Fibroblast of lung (primary cell): ENCODE measurements at regions not wholly inside any gene's neighbourhood (a gene's known extent, or its start where the extent isn't known, plus 50 kb on each side); places are given as distances from the start of the nearest gene placed in this dataset.

ENCODE experiments used
- DNase-seq, 2 donors: peaks; one replicate each; pipeline versions ENCODE4 v3.0.0 to v3.0.0-alpha.2; 2010; ENCODE audit warnings: low read depth in 2 of 2
- H2AFZ ChIP-seq: 2 replicates; pipeline ENCODE4 v1.5.1; 2012; ENCODE audit warnings: low read length, control low read depth, inconsistent platforms
- H3K27ac ChIP-seq: 2 replicates; pipeline ENCODE4 v1.5.1; 2011; ENCODE audit warnings: low read length, control low read depth; ENCODE audit not compliant: insufficient read depth
- H3K27me3 ChIP-seq: 2 replicates; pipeline ENCODE4 v1.5.1; 2011; ENCODE audit warnings: mild to moderate bottlenecking, low read length; ENCODE audit not compliant: control insufficient read depth, insufficient read depth
- H3K36me3 ChIP-seq: 2 replicates; pipeline ENCODE4 v1.5.1; 2011; ENCODE audit warnings: low read length; ENCODE audit not compliant: control insufficient read depth, insufficient read depth
- H3K4me1 ChIP-seq: 2 replicates; pipeline ENCODE4 v1.5.1; 2011; ENCODE audit warnings: low read length; ENCODE audit not compliant: control insufficient read depth, insufficient read depth; ENCODE audit errors: extremely low read depth
- H3K4me2 ChIP-seq: 2 replicates; pipeline ENCODE4 v1.5.1; 2011; ENCODE audit warnings: low read length, control low read depth; ENCODE audit not compliant: insufficient read depth; ENCODE audit errors: extremely low read depth
- H3K4me3 ChIP-seq, 4 experiments: fragments of 200-600 bp in 1 of 4; sonication (generic) in 1 of 4; replicated peaks in 1 of 4; 2 replicates each; pipeline ENCODE4 v1.5.1; 2011 to 2016; ENCODE audit warnings: low read length in 4 of 4, low read depth in 3 of 4, mild to moderate bottlenecking in 3 of 4, control low read depth in 2 of 4, inconsistent platforms in 1 of 4, mixed read lengths in 1 of 4; ENCODE audit not compliant: insufficient read depth in 1 of 4; ENCODE audit errors: control extremely low read depth in 1 of 4
- H3K79me2 ChIP-seq: 2 replicates; pipeline ENCODE4 v1.5.1; 2012; ENCODE audit warnings: mild to moderate bottlenecking, low read length, inconsistent platforms; ENCODE audit not compliant: control insufficient read depth, insufficient read depth
- H3K9ac ChIP-seq: 2 replicates; pipeline ENCODE4 v1.5.1; 2011; ENCODE audit warnings: mild to moderate bottlenecking, low read length, control low read depth; ENCODE audit not compliant: insufficient read depth
- H3K9me3 ChIP-seq: 2 replicates; pipeline ENCODE4 v1.5.1; 2012; ENCODE audit warnings: low read depth, low read length; ENCODE audit not compliant: control insufficient read depth, insufficient read depth
- H4K20me1 ChIP-seq: 2 replicates; pipeline ENCODE4 v1.5.1; 2011; ENCODE audit warnings: low read length; ENCODE audit not compliant: control insufficient read depth, insufficient read depth; ENCODE audit errors: extremely low read depth
- EZH2 ChIP-seq: IDR thresholded peaks from 2 replicates; pipeline ENCODE4 v1.5.1; 2012; ENCODE audit warnings: low read length, control low read depth, mild to moderate bottlenecking; ENCODE audit errors: missing control alignments
- TF ChIP-seq, protein P1 (sequence below), 2 donors: IDR thresholded peaks in 1 of 2; conservative IDR thresholded peaks in 1 of 2; 1 replicate in 1 of 2; 2 replicates in 1 of 2; pipeline ENCODE4 v1.5.1; 2011 to 2012; ENCODE audit warnings: low read length in 2 of 2, control low read depth in 1 of 2, inconsistent platforms in 1 of 2, low read depth in 1 of 2, mild to moderate bottlenecking in 1 of 2

DNA sequence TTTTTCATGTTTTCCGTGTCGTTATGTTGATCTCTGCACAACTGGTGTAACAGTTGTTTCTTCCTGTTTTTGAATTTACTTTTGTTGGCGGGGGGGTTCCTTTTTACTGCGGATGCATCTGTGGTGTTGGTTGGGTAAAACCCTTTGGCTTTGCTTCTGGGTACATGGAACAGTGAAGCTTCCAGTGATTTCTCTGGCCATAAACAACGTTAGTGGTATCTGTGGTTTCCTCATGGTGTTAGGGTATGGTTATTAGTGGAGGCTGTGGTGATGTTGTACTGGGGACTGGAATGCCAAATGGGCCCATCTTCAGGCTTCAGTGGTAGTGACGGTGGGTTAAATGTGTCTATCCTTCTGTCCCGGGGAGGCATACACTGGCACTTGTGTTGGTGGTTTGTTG lies 285.4 kb upstream of the ZNF804A start:
- H3K79me2 ChIP-seq = no peaks in the 10 kb centered on the region
- no peak overlapping the region for H3K9ac ChIP-seq
- no peak overlapping the region for H3K27ac ChIP-seq
- H3K27me3 ChIP-seq = no peaks in the 10 kb centered on the region
- H3K4me3 ChIP-seq = no peak overlapping the region
- no peaks in the 10 kb centered on the region for H3K9me3 ChIP-seq
- no peaks in the 10 kb centered on the region for H4K20me1 ChIP-seq
- no peaks in the 10 kb centered on the region for H3K36me3 ChIP-seq
- DNase-seq = no peak
- no peaks in the 10 kb centered on the region for H3K4me1 ChIP-seq
- TF ChIP-seq EZH2 = no peak
- TF ChIP-seq, protein P1, sequence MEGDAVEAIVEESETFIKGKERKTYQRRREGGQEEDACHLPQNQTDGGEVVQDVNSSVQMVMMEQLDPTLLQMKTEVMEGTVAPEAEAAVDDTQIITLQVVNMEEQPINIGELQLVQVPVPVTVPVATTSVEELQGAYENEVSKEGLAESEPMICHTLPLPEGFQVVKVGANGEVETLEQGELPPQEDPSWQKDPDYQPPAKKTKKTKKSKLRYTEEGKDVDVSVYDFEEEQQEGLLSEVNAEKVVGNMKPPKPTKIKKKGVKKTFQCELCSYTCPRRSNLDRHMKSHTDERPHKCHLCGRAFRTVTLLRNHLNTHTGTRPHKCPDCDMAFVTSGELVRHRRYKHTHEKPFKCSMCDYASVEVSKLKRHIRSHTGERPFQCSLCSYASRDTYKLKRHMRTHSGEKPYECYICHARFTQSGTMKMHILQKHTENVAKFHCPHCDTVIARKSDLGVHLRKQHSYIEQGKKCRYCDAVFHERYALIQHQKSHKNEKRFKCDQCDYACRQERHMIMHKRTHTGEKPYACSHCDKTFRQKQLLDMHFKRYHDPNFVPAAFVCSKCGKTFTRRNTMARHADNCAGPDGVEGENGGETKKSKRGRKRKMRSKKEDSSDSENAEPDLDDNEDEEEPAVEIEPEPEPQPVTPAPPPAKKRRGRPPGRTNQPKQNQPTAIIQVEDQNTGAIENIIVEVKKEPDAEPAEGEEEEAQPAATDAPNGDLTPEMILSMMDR (conservative IDR thresholded peaks at IDR 0.05 in 1 of 2, IDR thresholded peaks at IDR 0.05 in 1 of 2; ENCODE audit: low read depth in 1 of 2, low read length in 2 of 2) = no peak
- H2AFZ ChIP-seq = no peak overlapping the region
- H3K4me2 ChIP-seq = no peak overlapping the region

DNA sequence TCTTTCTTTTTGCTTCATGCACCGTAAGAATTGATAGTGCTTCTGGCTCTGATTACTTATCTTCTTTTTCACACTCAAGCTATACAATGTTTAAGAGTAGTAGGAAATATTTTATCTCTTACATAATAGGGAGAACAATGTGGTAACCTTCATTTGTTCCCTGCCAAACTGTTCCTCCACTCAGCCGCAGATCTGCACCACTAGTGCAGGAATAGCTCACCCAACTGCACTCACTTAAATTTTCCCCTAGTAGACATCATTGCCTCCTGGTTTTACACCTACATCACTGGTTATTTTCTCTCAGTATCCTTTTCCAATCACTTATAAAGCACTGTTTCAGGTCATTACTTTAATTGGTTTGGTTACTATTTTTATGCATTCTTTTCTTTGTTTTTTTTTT lies 283.5 kb upstream of the ZNF804A start:
- Histone ChIP-seq H4K20me1 (no peaks in the 10 kb centered on the region), H3K4me1 (no peaks in the 10 kb centered on the region), H3K79me2 (no peaks in the 10 kb centered on the region), H3K27ac (no peak overlapping the region), H2AFZ (no peak overlapping the region), H3K9me3 (no peaks in the 10 kb centered on the region), H3K4me2 (no peak overlapping the region), H3K9ac (no peak overlapping the region), H3K36me3 (no peaks in the 10 kb centered on the region), H3K4me3 (no peak overlapping the region), H3K27me3 (no peaks in the 10 kb centered on the region)
- no peak for TF ChIP-seq EZH2
- TF ChIP-seq, protein P1 (conservative IDR thresholded peaks at IDR 0.05 in 1 of 2, IDR thresholded peaks at IDR 0.05 in 1 of 2; ENCODE audit: low read depth in 1 of 2, low read length in 2 of 2) = no peak
- no peak for DNase-seq

GRCh38 chr2:184316921-184317320 lies 281.4 kb upstream of the ZNF804A start:
- Histone ChIP-seq H2AFZ (no peak overlapping the region), H3K4me1 (no peaks in the 10 kb centered on the region), H4K20me1 (no peaks in the 10 kb centered on the region), H3K27me3 (no peaks in the 10 kb centered on the region), H3K4me3 (no peak overlapping the region), H3K36me3 (no peaks in the 10 kb centered on the region), H3K4me2 (no peak overlapping the region), H3K79me2 (no peaks in the 10 kb centered on the region), H3K27ac (no peak overlapping the region), H3K9me3 (no peaks in the 10 kb centered on the region), H3K9ac (no peak overlapping the region)
- TF ChIP-seq, protein P1 (conservative IDR thresholded peaks at IDR 0.05 in 1 of 2, IDR thresholded peaks at IDR 0.05 in 1 of 2; ENCODE audit: low read depth in 1 of 2, low read length in 2 of 2) = no peak
- TF ChIP-seq EZH2 = no peak
- DNase-seq = no peak
